NCI-H2081 (cell line): ENCODE measurements at regions not wholly inside any gene's neighbourhood (a gene's known extent, or its start where the extent isn't known, plus 50 kb on each side); places are given as distances from the start of the nearest gene placed in this dataset.
"Not testable (repeated sequence)": the region's sequence is repeated elsewhere in the genome, so short reads cannot be mapped to it uniquely, and the experiment has no call there.

Source experiments
- DNase-seq, 2 experiments: peaks; one replicate each; lab custom pipeline; 2025; lab: John Stamatoyannopoulos, UW

DNA sequence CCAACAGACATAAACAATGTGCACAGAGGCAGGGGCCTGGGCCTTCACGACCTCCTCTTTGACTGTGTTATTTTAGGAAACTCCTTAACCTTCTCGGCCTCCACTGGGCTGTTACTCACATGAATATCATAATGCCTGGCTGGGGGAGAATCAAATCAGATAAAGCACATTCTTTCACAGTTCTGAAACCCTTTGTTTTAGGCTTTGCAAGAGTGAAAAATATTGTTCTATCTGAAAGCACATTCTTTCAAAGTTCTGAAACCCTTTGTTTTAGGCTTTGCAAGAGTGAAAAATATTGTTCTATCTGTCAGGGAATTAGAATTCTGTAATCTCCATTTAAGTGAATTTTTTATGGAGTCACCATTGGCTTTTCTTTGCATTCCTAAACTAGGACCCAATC lies 50.7 kb upstream of the SYNDIG1 start:
- DNase-seq, result no peak

- DNase-seq, result no peak
These were observed 51.9 kb upstream of the SYNDIG1 start for GRCh38 chr20:24417485-24417884.

DNA sequence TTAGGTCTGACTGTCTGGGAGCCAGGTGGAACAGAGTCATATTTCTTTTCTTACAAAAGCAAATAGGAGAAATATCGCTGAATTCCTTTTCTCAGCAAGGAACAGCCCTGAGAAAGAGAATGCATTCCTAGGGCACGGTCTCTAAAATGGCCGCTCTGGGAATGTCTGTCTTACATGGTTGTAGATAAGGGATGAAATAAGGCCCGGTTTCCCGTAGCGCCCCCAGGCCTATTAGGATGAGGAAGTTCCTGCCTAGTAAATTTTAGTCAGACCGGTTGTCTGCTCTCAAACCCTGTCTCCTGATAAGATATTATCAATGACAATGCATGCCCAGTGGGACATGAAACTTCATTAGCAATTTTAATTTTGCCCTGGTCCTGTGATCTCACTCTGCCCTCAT lies 54.0 kb upstream of the SYNDIG1 start:
- DNase-seq, result not testable (repeated sequence)

DNA sequence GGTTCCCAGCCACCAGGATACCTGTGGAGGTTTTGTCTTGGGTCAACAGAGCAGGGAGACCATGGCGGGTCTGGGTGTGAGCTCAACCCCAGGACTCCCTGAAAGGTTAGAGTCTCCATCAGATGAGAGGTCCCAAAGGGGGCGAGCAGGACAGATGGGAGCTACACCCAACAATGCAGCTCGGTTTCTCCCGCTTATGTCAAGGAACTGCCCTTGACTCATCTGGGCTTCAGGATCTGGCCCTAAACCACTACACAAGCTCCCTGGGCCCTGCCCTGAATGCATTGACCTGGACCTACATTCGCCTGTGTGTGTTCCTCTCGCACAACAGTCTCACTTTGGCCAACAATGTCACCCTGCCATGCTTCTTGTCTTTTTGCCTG lies 57.6 kb upstream of the SYNDIG1 start:
- no peak for DNase-seq

DNA sequence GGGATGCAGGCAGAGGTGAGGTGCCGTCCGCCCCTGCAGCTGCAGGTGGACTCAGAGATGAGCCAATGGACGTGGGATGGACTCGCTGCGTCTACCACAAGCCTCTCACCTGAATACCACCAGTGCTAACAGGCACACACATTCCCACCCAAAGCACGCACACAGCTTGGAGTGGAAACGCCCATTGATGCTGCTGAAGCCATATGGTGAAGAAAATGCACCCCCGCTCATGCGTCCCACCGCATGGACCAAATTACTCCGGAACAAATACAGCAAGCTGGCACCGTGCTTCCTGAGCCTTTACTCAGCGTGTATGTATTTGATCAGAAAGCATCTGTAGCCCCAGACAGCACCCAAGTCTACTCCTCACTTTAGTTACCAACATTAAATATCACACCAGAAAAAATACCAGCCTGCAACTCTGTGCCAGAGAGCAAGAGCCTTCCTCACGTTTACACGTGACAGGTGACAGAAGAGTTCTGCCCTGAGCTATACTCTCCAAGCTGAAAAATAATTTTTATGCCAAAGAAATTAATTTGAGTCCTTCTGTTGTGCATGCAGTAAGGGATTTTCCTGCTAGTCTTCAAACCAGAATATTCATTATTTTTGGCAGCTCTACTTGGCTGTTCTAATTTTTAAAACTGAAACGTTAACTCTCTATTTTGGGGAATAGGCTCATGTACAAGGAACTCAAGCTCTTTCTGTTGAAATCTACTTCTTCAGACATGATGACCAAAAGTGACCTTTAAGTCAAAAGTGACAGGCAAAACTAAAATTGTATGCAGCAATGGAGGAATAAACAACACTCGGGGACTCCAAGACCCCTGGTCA lies 58.2 kb upstream of the SYNDIG1 start:
- DNase-seq, result no peak

DNA sequence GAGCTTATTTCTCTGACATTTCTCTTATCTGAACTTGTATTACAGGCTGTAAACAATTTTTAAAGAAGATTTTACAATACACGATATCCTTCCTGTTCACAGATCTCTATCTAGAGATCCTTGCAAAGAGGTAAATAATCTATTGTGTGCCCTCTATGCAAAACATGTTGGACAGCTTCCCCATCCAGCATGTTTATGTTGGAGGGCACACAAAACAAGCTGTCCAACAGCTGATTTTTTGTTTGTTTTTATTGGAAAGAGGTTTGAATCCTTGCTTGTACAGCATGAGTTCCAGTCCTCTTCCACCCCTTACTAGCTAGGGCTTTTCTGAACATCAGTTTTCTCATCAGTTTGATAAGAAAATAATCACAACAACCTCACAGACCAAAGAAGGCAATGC lies 62.3 kb upstream of the SYNDIG1 start:
- DNase-seq, result no peak

DNA sequence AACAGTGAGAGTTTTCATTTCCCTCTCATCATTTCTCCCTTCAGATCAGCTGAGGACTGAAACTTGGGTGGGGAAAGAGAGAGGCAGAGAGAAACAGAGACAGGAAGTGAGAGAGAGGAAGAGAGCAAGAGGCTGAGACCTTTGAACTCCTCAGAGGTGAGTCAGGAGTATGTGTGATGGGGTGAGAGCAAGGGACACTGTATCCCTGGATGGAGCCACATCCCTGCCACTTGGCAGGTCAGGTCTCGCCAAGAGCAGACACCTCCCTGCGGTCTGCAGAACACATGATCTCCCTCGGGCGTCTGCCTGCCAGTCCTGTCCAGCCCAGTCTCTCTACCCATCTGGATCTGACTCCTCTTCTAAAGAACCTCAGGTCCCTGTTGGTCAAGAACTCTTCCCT lies 62.7 kb upstream of the SYNDIG1 start:
- no peak for DNase-seq

DNA sequence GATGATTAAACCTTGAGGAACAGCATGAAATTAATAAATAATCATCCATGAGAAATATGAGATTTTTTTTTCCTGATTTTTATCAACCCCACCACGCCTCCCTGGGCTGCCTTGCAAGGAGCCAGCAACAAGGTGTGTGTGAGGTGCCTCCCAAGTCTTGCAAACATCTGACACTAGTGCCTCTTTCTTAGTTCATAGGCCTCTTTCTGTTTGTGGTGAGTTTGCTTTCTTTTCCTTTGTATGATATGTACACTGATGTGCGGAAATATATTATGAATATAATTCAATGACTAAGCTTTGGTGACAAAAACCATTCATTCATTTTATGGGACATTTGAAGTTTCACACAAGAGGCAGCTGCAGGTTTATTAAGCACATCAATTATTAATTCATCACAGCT lies 63.2 kb upstream of the SYNDIG1 start:
- DNase-seq, result no peak

- no peak for DNase-seq
These were observed 63.6 kb upstream of the SYNDIG1 start for GRCh38 chr20:24405810-24406209.

DNA sequence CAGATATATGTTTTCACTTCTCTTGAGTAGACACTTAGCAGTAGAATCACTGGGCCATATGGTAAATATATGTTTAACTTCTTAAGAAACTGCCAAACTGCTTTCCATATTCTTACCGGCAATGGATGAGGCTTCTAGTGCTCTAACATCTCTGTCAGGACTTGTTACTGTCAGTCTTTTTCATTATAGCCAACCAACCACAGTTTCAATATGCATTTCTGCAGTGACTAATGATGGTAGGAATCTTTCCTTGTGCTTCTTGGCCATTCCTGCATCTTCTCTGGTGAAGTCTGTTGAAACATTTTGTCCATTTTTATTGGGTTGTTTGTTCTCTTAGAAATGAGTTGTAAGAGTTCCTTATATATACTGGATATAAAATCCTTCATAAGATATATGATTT lies 66.0 kb upstream of the SYNDIG1 start:
- no peak for DNase-seq

GRCh38 chr20:24402188-24402587 lies 67.2 kb upstream of the SYNDIG1 start:
- DNase-seq, result no peak

DNA sequence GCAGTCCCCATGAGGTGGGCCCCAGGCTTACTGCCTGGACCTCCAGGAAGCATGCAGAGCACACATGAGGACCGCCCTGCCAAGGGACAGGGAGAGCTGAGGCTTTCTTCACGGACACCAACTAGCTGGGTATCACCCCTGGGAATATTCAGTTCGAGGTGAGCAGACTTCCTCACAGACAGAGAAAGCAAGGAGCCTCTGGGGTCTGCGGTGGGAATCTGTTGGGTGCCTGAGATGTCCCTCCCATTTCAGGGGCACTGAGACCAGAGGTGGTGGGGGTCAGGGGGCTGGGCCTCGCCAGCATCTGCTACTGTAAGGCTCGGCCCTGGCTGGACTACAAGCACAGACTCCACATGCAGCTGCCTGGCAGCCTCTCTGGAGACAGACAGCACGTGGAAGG lies 74.3 kb upstream of the SYNDIG1 start:
- no peak for DNase-seq

GRCh38 chr20:24393903-24394302 lies 75.5 kb upstream of the SYNDIG1 start:
- DNase-seq, result no peak

GRCh38 chr20:24392612-24393011 lies 76.8 kb upstream of the SYNDIG1 start:
- no peak for DNase-seq

DNA sequence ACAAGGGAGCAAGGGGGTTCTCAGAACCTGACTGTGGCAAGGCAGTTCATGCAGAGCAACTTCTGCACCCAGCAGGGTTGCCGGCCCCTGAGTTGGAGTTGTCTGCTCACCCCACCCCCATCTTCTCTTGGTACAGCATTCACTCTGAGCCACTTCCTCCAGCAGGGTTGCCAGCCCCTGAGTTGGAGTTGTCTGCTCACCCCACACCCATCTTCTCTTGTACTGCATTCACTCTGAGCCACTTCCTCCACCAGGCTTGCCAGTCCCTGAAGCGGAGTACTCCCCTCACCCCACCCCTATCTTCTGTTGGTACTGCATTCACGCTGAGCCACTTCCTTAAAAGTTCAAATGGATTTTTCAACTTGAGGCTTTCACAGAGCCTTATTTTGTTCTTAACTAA lies 79.7 kb upstream of the SYNDIG1 start:
- DNase-seq, result no peak

GRCh38 chr20:24388828-24389380 lies 80.5 kb upstream of the SYNDIG1 start:
- DNase-seq, result no peak

- no peak for DNase-seq
These were observed 83.9 kb upstream of the SYNDIG1 start for GRCh38 chr20:24385547-24385946.

DNA sequence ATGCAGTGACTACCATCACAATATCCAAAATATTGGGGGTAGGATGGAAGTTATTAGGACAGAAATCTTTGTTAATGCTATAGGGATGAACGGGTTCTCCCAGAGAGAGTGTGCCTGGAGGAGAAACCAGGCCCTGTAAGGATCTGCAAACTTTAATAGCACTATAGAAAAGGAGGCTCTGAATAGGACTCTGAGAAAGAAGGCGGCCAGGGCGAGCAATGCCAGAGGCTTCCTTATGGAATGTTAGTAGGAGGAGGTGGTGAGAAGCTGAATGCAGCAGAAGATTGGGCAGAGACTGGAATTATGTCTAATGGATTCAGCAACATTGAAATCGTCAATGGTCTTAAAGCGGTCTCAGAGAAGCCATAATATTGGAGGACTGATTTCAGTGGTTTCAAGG lies 84.6 kb upstream of the SYNDIG1 start:
- DNase-seq, result no peak

- no peak for DNase-seq
These were observed 86.7 kb upstream of the SYNDIG1 start for GRCh38 chr20:24382743-24383142.

GRCh38 chr20:24382331-24382730 lies 87.1 kb upstream of the SYNDIG1 start:
- no peak for DNase-seq

- no peak for DNase-seq
These were observed 87.5 kb upstream of the SYNDIG1 start for GRCh38 chr20:24381886-24382285.

DNA sequence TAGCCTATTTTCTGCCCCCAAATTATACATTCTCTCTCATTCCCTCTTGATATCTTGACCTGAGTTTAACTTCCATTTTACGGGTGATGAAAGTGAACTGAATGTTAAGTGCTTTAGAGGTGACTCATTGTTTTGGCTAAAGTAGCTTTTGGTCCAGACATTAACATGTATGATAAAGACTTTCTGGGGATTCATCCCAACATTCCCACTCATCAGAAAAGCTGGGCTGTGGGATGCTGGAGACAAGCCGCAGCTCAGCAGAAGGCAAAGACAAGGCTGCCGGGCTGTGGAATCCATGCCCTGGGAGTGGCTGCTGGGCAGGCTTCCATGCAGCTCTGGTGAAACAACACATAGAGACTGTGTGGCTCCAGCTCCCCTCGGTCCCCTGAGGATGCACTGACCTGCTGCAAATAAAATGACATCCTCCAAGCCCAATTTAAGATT lies 89.9 kb upstream of the SYNDIG1 start:
- no peak for DNase-seq

- no peak for DNase-seq
These were observed 90.6 kb upstream of the SYNDIG1 start for GRCh38 chr20:24378661-24379483.
